Endodermal cell (in vitro differentiated cells): ENCODE measurements at regions not wholly inside any gene's neighbourhood (a gene's known extent, or its start where the extent isn't known, plus 50 kb on each side); places are given as distances from the start of the nearest gene placed in this dataset.

Source experiments
- DNase-seq: peaks from one replicate; pipeline ENCODE4 v3.0.0-alpha.2; 2017
- H3K27ac ChIP-seq: 2 replicates; pipeline ENCODE4 v1.5.1; 2013; ENCODE audit warnings: mild to moderate bottlenecking, low read depth, low read length, moderate library complexity
- H3K27me3 ChIP-seq: 2 replicates; pipeline ENCODE4 v1.6.1; 2013; ENCODE audit warnings: mild to moderate bottlenecking, low read length, moderate library complexity; ENCODE audit not compliant: insufficient read depth, control insufficient read depth, poor library complexity, severe bottlenecking
- H3K36me3 ChIP-seq: 2 replicates; pipeline ENCODE4 v1.7.0; 2013; ENCODE audit warnings: mild to moderate bottlenecking, low read length, moderate library complexity; ENCODE audit not compliant: control insufficient read depth, insufficient read depth
- H3K4me1 ChIP-seq: one replicate; pipeline ENCODE4 v1.7.0; 2013; ENCODE audit warnings: low read length; ENCODE audit not compliant: control insufficient read depth, insufficient read depth
- H3K4me3 ChIP-seq: 2 replicates; pipeline ENCODE4 v1.5.1; 2013; ENCODE audit warnings: mild to moderate bottlenecking, low read length, moderate library complexity
- H3K9ac ChIP-seq: 2 replicates; pipeline ENCODE4 v1.6.1; 2013; ENCODE audit warnings: mild to moderate bottlenecking, low read length, moderate library complexity; ENCODE audit not compliant: poor library complexity, severe bottlenecking; ENCODE audit errors: extremely low read depth
- H3K9me3 ChIP-seq: 2 replicates; pipeline ENCODE4 v1.6.1; 2013; ENCODE audit warnings: mild to moderate bottlenecking, low read length, moderate library complexity; ENCODE audit not compliant: control insufficient read depth
- H3K27ac Mint-ChIP-seq: 2 replicates; pipeline ENCODE4 v1.8.0; 2020; ENCODE audit warnings: mixed read lengths
- H3K27me3 Mint-ChIP-seq: 2 replicates; pipeline ENCODE4 v1.8.0; 2021; ENCODE audit warnings: mild to moderate bottlenecking, mixed read lengths; ENCODE audit not compliant: insufficient read depth
- H3K36me3 Mint-ChIP-seq: 2 replicates; pipeline ENCODE4 v1.8.0; 2020; ENCODE audit warnings: low read depth, mixed read lengths
- H3K4me1 Mint-ChIP-seq: 2 replicates; pipeline ENCODE4 v1.8.0; 2020; ENCODE audit warnings: mixed read lengths
- H3K4me3 Mint-ChIP-seq: 2 replicates; pipeline ENCODE4 v1.8.0; 2020; ENCODE audit warnings: mild to moderate bottlenecking, moderate library complexity, mixed read lengths
- H3K9me3 Mint-ChIP-seq: 2 replicates; pipeline ENCODE4 v1.8.0; 2020; ENCODE audit warnings: mild to moderate bottlenecking, mixed read lengths
- CTCF ChIP-seq: fragments of 200-600 bp; sonication (generic); conservative IDR thresholded peaks from 2 replicates; pipeline ENCODE4 v1.5.0; 2021; ENCODE audit warnings: antibody characterized with exemption, mild to moderate bottlenecking
- WGBS, 2 experiments: methylation state at CpG; one replicate each; pipeline versions ENCODE4 v1.1.5 to v1.1.7; 2013; ENCODE audit warnings: missing lambda C conversion rate in 2 of 2, mixed read lengths in 1 of 2; ENCODE audit not compliant: insufficient coverage in 1 of 2, insufficient read length in 1 of 2; 5-methylcytosine and 5-hydroxymethylcytosine counted together

DNA sequence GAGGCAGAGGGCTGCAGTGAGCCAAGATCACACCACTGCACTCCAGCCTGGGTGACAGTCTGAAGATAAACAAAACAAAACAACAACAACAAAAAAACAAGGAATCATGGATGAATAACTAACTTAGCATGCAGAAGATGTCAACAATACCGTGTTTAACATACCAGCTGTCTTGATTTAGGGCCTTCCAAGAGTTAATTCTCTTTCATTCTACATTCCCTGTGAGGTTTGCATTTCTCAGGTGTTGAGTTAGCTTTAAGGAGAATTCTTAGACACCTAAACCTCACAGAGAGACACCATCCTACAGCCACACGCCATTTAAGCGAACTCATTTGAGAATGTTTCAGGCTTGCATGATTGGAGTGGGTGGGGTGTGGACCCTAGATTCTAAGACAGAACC is 363.1 kb upstream of the RUNX1 start:
- DNase-seq = no peak
- Mint-ChIP-seq H3K4me3 (no peak overlapping the region), H3K27me3 (no peaks in the 10 kb centered on the region), H3K4me1 (peaks cover 6% of the 10 kb centered on the region), H3K27ac (no peak overlapping the region), H3K9me3 (peaks cover 2% of the 10 kb centered on the region), H3K36me3 (no peaks in the 10 kb centered on the region)
- Histone ChIP-seq H3K27ac (no peak overlapping the region), H3K9ac (no peak overlapping the region), H3K9me3 (no peaks in the 10 kb centered on the region), H3K4me1 (no peaks in the 10 kb centered on the region), H3K27me3 (no peaks in the 10 kb centered on the region), H3K4me3 (no peak overlapping the region), H3K36me3 (no peaks in the 10 kb centered on the region)
- no peak for TF ChIP-seq CTCF
- 96% methylated on average over 3 of the region's 3 CpGs; no CpG with 5 or more reads in 1 of the 2 experiments for WGBS, 2 experiments

DNA sequence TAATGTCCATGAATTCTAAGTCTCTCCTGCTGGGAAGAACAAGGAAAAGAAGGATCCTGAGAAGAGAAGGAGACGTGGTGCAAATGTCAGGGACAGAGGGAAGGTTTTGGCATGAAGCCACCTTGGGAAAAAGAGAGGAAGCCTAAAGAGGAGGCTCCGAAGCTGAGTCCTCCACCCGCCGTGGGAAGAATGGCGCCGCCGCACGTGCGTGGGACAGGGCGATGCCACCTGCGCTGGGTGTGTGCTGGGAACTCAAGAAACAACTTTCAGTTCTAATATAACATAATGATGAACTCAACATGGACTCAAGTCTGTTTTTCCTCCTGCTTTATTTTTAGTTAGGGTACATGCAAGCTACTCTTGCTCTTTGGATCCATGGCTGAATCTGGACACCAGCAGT is 362.3 kb upstream of the RUNX1 start:
- Mint-ChIP-seq H3K36me3 (no peaks in the 10 kb centered on the region), H3K27ac (no peak overlapping the region), H3K27me3 (no peaks in the 10 kb centered on the region), H3K4me3 (no peak overlapping the region), H3K9me3 (peaks cover 2% of the 10 kb centered on the region), H3K4me1 (peaks cover 7% of the 10 kb centered on the region)
- Histone ChIP-seq H3K27ac (no peak overlapping the region), H3K36me3 (no peaks in the 10 kb centered on the region), H3K27me3 (no peaks in the 10 kb centered on the region), H3K4me3 (no peak overlapping the region), H3K4me1 (no peaks in the 10 kb centered on the region), H3K9ac (no peak overlapping the region), H3K9me3 (no peaks in the 10 kb centered on the region)
- WGBS, 2 experiments = 92 to 95% methylated on average over 2 to 11 of the region's 11 CpGs
- TF ChIP-seq CTCF = no peak
- DNase-seq = no peak

DNA sequence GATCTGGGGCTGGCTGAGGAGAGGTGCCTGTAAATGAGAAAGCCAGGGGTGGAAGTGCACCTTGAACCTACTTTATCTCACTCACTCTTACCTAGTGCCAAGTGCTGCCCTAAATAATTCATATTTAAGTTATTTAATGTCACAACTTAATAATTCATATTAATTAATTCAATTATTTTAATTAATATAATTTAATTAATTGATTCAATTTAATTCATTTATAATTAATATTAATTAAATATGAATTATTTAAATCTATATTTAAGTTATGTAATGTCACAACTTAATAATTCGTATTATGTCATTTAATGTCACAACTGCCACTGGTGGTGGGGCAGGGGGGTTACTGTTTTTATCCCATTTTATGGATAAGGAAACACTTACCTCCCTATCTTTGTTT is 361.6 kb upstream of the RUNX1 start:
- Histone ChIP-seq H3K36me3 (no peaks in the 10 kb centered on the region), H3K27me3 (no peaks in the 10 kb centered on the region), H3K9me3 (no peaks in the 10 kb centered on the region), H3K9ac (no peak overlapping the region), H3K4me1 (no peaks in the 10 kb centered on the region), H3K27ac (no peak overlapping the region), H3K4me3 (no peak overlapping the region)
- TF ChIP-seq CTCF = no peak
- Mint-ChIP-seq H3K36me3 (no peaks in the 10 kb centered on the region), H3K27ac (no peak overlapping the region), H3K27me3 (no peaks in the 10 kb centered on the region), H3K4me3 (no peak overlapping the region), H3K9me3 (peaks cover 2% of the 10 kb centered on the region), H3K4me1 (peaks cover 7% of the 10 kb centered on the region)
- no peak for DNase-seq
- WGBS, 2 experiments = no CpG with 5 or more reads among the region's 1 CpG
